ENCODE measurements at regions not wholly inside any gene's neighbourhood (a gene's known extent, or its start where the extent isn't known, plus 50 kb on each side); places are given as distances from the start of the nearest gene placed in this dataset.

- peak in 2 of 6 experiments; percentile 4 to 9 for TF ChIP-seq CTCF (IDR thresholded peaks at IDR 0.05)
- no peak for TF ChIP-seq EP300 (IDR thresholded peaks at IDR 0.05)
These were observed 73.7 kb upstream of the RMDN2 start for GRCh38 chr2:37851428-37851827.
